ENCODE measurements at regions not wholly inside any gene's neighbourhood (a gene's known extent, or its start where the extent isn't known, plus 50 kb on each side); places are given as distances from the start of the nearest gene placed in this dataset.

DNA sequence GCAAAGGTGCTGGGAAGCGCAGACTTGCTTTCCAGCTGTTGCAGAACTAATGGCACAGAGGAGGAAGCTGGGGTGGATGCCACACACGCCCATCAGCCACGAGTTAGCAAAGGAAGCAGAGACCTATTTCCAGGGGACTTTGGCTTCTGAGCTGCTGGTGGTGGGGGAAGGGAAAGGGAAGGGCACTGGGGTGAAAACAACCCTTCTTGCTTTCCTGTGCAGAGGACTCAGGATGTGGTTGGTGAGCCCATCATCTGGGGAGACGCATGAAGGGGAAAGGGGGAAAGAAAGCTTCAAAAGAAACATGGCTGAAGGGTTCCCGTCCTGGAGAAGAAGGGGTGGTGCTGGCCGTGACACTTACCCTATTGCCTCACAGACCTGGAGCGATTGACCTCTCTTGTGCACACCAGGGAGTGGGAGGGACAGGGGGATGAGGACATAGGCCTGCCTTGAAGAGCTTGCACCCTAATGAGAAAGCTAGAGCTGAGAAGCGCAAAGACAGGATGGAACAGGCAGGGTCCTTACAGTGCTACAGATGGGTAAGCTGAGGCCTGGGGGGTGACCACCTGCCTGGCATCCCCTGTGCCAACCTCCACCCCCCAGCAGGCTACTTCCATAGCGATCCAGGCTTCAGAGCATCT is 140.8 kb upstream of the RAB4A start:
- CTCF ChIA-PET (ENCODE audit: low intra/inter-chr PET ratio, low total read pairs) = no interaction called here
- H3K4me2 ChIP-seq (ENCODE audit: low read depth, low read length) = peak overlapping the region; percentile 66
- intact Hi-C loops (cut with micrococcal nuclease; ENCODE audit: unreplicated experiment) (loop anchor here (10.0 kb wide), 1 partner anchor 295 kb away; no protein-coding TSS in a partner anchor), in situ Hi-C loops (cut with HindIII; ENCODE audit: extremely low pct_ligation_motif_present, low pct_unique_long_range_greater_than_20kb) (no loop called here)
- H3K79me2 ChIP-seq (ENCODE audit: insufficient read depth, low read length) = no peaks in the 10 kb centered on the region
- 33% methylated on average over 9 of the region's 9 CpGs for WGBS (ENCODE audit: low lambda C conversion rate)
- BruUV-seq (replicated peaks) = no TSS peak
- H2AFZ ChIP-seq (ENCODE audit: low read length) = no peak overlapping the region
- POLR2A ChIA-PET = interaction anchor here (0.8 to 4.8 kb wide), 36 partner anchors 11 to 394 kb away, joined by 3 to 56 read pairs (median 4); no protein-coding TSS in a partner anchor
- peak; percentile 88 for DNase-seq (ENCODE audit: low spot score)
- peaks cover 82% of the 10 kb centered on the region for H3K4me1 ChIP-seq (ENCODE audit: insufficient read depth, low read length)
- H4K20me1 ChIP-seq (ENCODE audit: insufficient read depth, low read length) = no peaks in the 10 kb centered on the region
- peak; percentile 80 for ATAC-seq
- peak overlapping the region in 1 of 3 experiments; percentile 30; a peak in 1 of 6 replicates for H3K4me3 ChIP-seq (replicated peaks in 1 of 3; ENCODE audit: insufficient read depth in 1 of 3, low read depth in 2 of 3, low read length in 3 of 3)
- H3K27ac ChIP-seq (ENCODE audit: extremely low read length, insufficient read depth, low read length) = peak overlapping the region; percentile 100
- no peaks in the 10 kb centered on the region for H3K36me3 ChIP-seq (replicated peaks in 1 of 2; ENCODE audit: control insufficient read depth in 1 of 2, insufficient read depth in 2 of 2, low read length in 2 of 2)
- H3K9ac ChIP-seq (ENCODE audit: insufficient read depth, low read depth, low read length) = peak overlapping the region; percentile 83
- no peaks in the 10 kb centered on the region for H3K27me3 ChIP-seq (ENCODE audit: control insufficient read depth in 1 of 2, insufficient read depth in 2 of 2, low read length in 2 of 2)
- H3K9me3 ChIP-seq (ENCODE audit: low read length) = peaks cover 16% of the 10 kb centered on the region
- FAIRE-seq = peak; percentile 81
- TF ChIP-seq ZNF484 (CRISPR knock-in tag; IDR thresholded peaks at IDR 0.05; ENCODE audit: borderline replicate concordance, low read depth) = no peak
- no peak for TF ChIP-seq SETDB1 (CRISPR knock-in tag; IDR thresholded peaks at IDR 0.05; ENCODE audit: borderline replicate concordance)
- TF ChIP-seq KLF6 (CRISPR knock-in tag; IDR thresholded peaks at IDR 0.05) = 0 out of 2 replicates have a peak, but pooled peaks have one; percentile 33
- TF ChIP-seq ZNF264 (CRISPR knock-in tag; IDR thresholded peaks at IDR 0.05) = no peak; the same call in 1 of the 2 replicates
- no peak for TF ChIP-seq ZNF558 (CRISPR knock-in tag; IDR thresholded peaks at IDR 0.05; ENCODE audit: borderline replicate concordance)
- TF ChIP-seq ZNF788 (CRISPR knock-in tag; IDR thresholded peaks at IDR 0.05; ENCODE audit: borderline replicate concordance) = peak; percentile 31; the same call in 1 of the 2 replicates
- no peak; the same call in 1 of the 2 replicates for TF ChIP-seq SNAPC2 (CRISPR knock-in tag; IDR thresholded peaks at IDR 0.05)
- TF ChIP-seq ISL2 (CRISPR knock-in tag; IDR thresholded peaks at IDR 0.05) = peak; percentile 63; the same call in 1 of the 2 replicates
- TF ChIP-seq, protein P1, sequence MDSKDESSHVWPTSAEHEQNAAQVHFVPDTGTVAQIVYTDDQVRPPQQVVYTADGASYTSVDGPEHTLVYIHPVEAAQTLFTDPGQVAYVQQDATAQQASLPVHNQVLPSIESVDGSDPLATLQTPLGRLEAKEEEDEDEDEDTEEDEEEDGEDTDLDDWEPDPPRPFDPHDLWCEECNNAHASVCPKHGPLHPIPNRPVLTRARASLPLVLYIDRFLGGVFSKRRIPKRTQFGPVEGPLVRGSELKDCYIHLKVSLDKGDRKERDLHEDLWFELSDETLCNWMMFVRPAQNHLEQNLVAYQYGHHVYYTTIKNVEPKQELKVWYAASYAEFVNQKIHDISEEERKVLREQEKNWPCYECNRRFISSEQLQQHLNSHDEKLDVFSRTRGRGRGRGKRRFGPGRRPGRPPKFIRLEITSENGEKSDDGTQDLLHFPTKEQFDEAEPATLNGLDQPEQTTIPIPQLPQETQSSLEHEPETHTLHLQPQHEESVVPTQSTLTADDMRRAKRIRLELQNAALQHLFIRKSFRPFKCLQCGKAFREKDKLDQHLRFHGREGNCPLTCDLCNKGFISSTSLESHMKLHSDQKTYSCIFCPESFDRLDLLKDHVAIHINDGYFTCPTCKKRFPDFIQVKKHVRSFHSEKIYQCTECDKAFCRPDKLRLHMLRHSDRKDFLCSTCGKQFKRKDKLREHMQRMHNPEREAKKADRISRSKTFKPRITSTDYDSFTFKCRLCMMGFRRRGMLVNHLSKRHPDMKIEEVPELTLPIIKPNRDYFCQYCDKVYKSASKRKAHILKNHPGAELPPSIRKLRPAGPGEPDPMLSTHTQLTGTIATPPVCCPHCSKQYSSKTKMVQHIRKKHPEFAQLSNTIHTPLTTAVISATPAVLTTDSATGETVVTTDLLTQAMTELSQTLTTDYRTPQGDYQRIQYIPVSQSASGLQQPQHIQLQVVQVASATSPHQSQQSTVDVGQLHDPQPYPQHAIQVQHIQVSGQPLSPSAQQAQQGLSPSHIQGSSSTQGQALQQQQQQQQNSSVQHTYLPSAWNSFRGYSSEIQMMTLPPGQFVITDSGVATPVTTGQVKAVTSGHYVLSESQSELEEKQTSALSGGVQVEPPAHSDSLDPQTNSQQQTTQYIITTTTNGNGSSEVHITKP (CRISPR knock-in tag; IDR thresholded peaks at IDR 0.05; ENCODE audit: low read depth) = no peak; the same call in 1 of the 2 replicates
- TF ChIP-seq FOXK1 (CRISPR knock-in tag; IDR thresholded peaks at IDR 0.05; ENCODE audit: borderline replicate concordance, low read depth) = 0 out of 2 replicates have a peak, but pooled peaks have one; percentile 48
- no peak for TF ChIP-seq SNAI1 (CRISPR knock-in tag; IDR thresholded peaks at IDR 0.05; ENCODE audit: borderline replicate concordance)
- peak; percentile 84; the same call in 1 of the 2 replicates for TF ChIP-seq ZNF878 (CRISPR knock-in tag; IDR thresholded peaks at IDR 0.05)
- no peak; the same call in 1 of the 2 replicates for TF ChIP-seq GZF1 (CRISPR knock-in tag; IDR thresholded peaks at IDR 0.05)
- TF ChIP-seq PHF8 (CRISPR knock-in tag; IDR thresholded peaks at IDR 0.05) = peak; percentile 24; the same call in 1 of the 2 replicates
- TF ChIP-seq CHD2 (IDR thresholded peaks at IDR 0.05; ENCODE audit: low read depth, low read length) = peak; percentile 50; the same call in 1 of the 2 replicates
- no peak for TF ChIP-seq ZNF563 (CRISPR knock-in tag; IDR thresholded peaks at IDR 0.05)
- TF ChIP-seq MLLT10 (CRISPR knock-in tag; IDR thresholded peaks at IDR 0.05) = no peak
- TF ChIP-seq HOXA5 (CRISPR knock-in tag; IDR thresholded peaks at IDR 0.05) = no peak
- TF ChIP-seq RFXANK (CRISPR knock-in tag; IDR thresholded peaks at IDR 0.05) = no peak
- TF ChIP-seq BHLHE40 (IDR thresholded peaks at IDR 0.05; ENCODE audit: low read length) = no peak
- TF ChIP-seq, protein P2, sequence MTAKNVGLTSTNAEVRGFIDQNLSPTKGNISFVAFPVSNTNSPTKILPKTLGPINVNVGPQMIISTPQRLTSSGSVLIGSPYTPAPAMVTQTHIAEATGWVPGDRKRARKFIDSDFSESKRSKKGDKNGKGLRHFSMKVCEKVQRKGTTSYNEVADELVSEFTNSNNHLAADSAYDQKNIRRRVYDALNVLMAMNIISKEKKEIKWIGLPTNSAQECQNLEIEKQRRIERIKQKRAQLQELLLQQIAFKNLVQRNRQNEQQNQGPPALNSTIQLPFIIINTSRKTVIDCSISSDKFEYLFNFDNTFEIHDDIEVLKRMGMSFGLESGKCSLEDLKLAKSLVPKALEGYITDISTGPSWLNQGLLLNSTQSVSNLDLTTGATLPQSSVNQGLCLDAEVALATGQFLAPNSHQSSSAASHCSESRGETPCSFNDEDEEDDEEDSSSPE (CRISPR knock-in tag; IDR thresholded peaks at IDR 0.05) = peak; percentile 65
- 0 out of 2 replicates have a peak, but pooled peaks have one; percentile 75 for TF ChIP-seq TBX2 (CRISPR knock-in tag; IDR thresholded peaks at IDR 0.05; ENCODE audit: borderline replicate concordance)

Data from HepG2 (cell line).